K562 (cell line): ENCODE measurements at regions not wholly inside any gene's neighbourhood (a gene's known extent, or its start where the extent isn't known, plus 50 kb on each side); places are given as distances from the start of the nearest gene placed in this dataset.

ENCODE experiments used
- ATAC-seq: fragments of 200-7000 bp; cut with Tn5 transposase; 3 replicates; pipeline ENCODE4 v1.9.1; 2020; ENCODE audit warnings: moderate library complexity
- BruUV-seq: library from RNA; stranded (reverse); fragments of 400-500 nt; replicated peaks from 2 replicates; lab custom pipeline; 2021; lab: Mats Ljungman, UMichigan
- CTCF ChIA-PET: fragments of 300-600 bp; formaldehyde crosslinking; extraction: SDS; loops from one replicate; lab custom pipeline; 2021; ENCODE audit warnings: low intra/inter-chr PET ratio; lab: Yijun Ruan, JAX
- POLR2A ChIA-PET: fragments of 300-600, 350-650 bp; sonication (Branson Sonifier 250); formaldehyde crosslinking; extraction: SDS; loops from one replicate; lab custom pipeline; 2021; ENCODE audit warnings: antibody characterized with exemption, inconsistent platforms; lab: Yijun Ruan, JAX
- DNase-seq, 4 experiments: peaks; one replicate each; pipeline versions ENCODE4 v3.0.0 to v3.0.0-alpha.2; 2011 to 2018; ENCODE audit warnings: low spot score in 3 of 4, mixed read lengths in 3 of 4; ENCODE audit errors: extremely low read depth in 1 of 4
- FAIRE-seq: peaks from 2 replicates; lab custom pipeline; 2011; peaks lifted over from hg19 to GRCh38; lab: Jason Lieb, UNC
- H2AFZ ChIP-seq: 2 replicates; pipeline ENCODE4 v1.6.0; 2011; ENCODE audit warnings: low read depth, low read length, control low read depth, inconsistent platforms
- H3K27ac ChIP-seq: fragments of 200-600 bp; 3 replicates; pipeline ENCODE4 v1.8.0; 2011; ENCODE audit warnings: low read depth, mild to moderate bottlenecking, control low read depth, inconsistent platforms, low read length, moderate library complexity, mixed read lengths; ENCODE audit errors: extremely low read depth
- H3K27me3 ChIP-seq, 2 experiments: fragments of 300-600 bp in 1 of 2; 2 replicates in 1 of 2; 3 replicates in 1 of 2; pipeline versions ENCODE4 v1.6.0 to v1.8.0; 2011; ENCODE audit warnings: inconsistent platforms in 2 of 2, low read length in 2 of 2, mild to moderate bottlenecking in 1 of 2, mixed read lengths in 1 of 2, moderate library complexity in 1 of 2; ENCODE audit not compliant: control insufficient read depth in 2 of 2, insufficient read depth in 2 of 2
- H3K36me3 ChIP-seq: fragments of 300-600 bp; 3 replicates; pipeline ENCODE4 v1.8.0; 2011; ENCODE audit warnings: mild to moderate bottlenecking, low read length, inconsistent platforms; ENCODE audit not compliant: control insufficient read depth, insufficient read depth
- H3K4me1 ChIP-seq, 2 experiments: fragments of 200-600 bp in 1 of 2; replicated peaks in 1 of 2; 2 replicates in 1 of 2; 3 replicates in 1 of 2; pipeline versions ENCODE4 v1.5.1 to v1.8.0; 2011; ENCODE audit warnings: inconsistent platforms in 2 of 2, low read length in 2 of 2, mild to moderate bottlenecking in 1 of 2, mixed read lengths in 1 of 2, moderate library complexity in 1 of 2; ENCODE audit not compliant: control insufficient read depth in 2 of 2, insufficient read depth in 2 of 2
- H3K4me2 ChIP-seq: 2 replicates; pipeline ENCODE4 v1.6.1; 2011; ENCODE audit warnings: low read length, control low read depth, inconsistent platforms, mixed read lengths; ENCODE audit not compliant: insufficient read depth
- H3K4me3 ChIP-seq: fragments of 200-600 bp; sonication (generic), shearing (Covaris generic); 2 replicates; pipeline ENCODE4 v1.5.1; 2016; ENCODE audit warnings: control low read depth, inconsistent platforms
- H3K79me2 ChIP-seq: fragments of 200-600 bp; 3 replicates; pipeline ENCODE4 v1.8.0; 2011; ENCODE audit warnings: low read length, inconsistent platforms; ENCODE audit not compliant: control insufficient read depth, insufficient read depth
- H3K9ac ChIP-seq, 2 experiments: 2 replicates each; pipeline versions ENCODE4 v1.6.0 to v1.6.1; 2011; ENCODE audit warnings: low read depth in 2 of 2, low read length in 2 of 2, control low read depth in 1 of 2, inconsistent platforms in 1 of 2, mild to moderate bottlenecking in 1 of 2, mixed read lengths in 1 of 2; ENCODE audit not compliant: insufficient read depth in 1 of 2
- H3K9me1 ChIP-seq: one replicate; pipeline ENCODE4 v1.6.0; 2011; ENCODE audit warnings: inconsistent platforms, mild to moderate bottlenecking, low read length, moderate library complexity; ENCODE audit not compliant: control insufficient read depth, insufficient read depth
- H3K9me3 ChIP-seq: replicated peaks from 2 replicates; pipeline ENCODE4 v1.5.1; 2011; ENCODE audit warnings: low read depth, low read length, inconsistent platforms; ENCODE audit not compliant: control insufficient read depth, insufficient read depth
- H4K20me1 ChIP-seq: replicated peaks from 2 replicates; pipeline ENCODE4 v1.6.1; 2011; ENCODE audit warnings: low read length, inconsistent platforms, mixed read lengths; ENCODE audit not compliant: control insufficient read depth, insufficient read depth
- DEAF1 ChIP-seq: fragments of 450-650 bp; formaldehyde crosslinking; IDR thresholded peaks from 2 replicates; pipeline ENCODE4 v1.4.0; 2020; ENCODE audit warnings: mild to moderate bottlenecking, moderate library complexity
- PHB ChIP-seq: fragments of 250-450 bp; sonication (Bioruptor Pico); IDR thresholded peaks from 2 replicates; pipeline ENCODE4 v1.5.0; 2021
- RFX1 ChIP-seq: fragments of 450-650 bp; IDR thresholded peaks from 2 replicates; pipeline ENCODE4 v1.6.1; 2016; ENCODE audit warnings: mild to moderate bottlenecking, moderate library complexity
- RFX5 ChIP-seq: IDR thresholded peaks from 2 replicates; pipeline ENCODE4 v1.6.1; 2011; ENCODE audit warnings: low read depth, mild to moderate bottlenecking, improper control_type of control experiment, low read length
- SMC3 ChIP-seq: conservative IDR thresholded peaks from 2 replicates; pipeline ENCODE4 v1.6.1; 2011; ENCODE audit warnings: low read depth, low read length, improper control_type of control experiment; ENCODE audit not compliant: insufficient read depth
- ZC3H8 ChIP-seq: fragments of 450-650 bp; IDR thresholded peaks from 2 replicates; pipeline ENCODE4 v1.6.1; 2017
- ZFX ChIP-seq: sonication (generic); formaldehyde crosslinking; IDR thresholded peaks from 2 replicates; pipeline ENCODE4 v1.8.0; 2022; ENCODE audit warnings: mild to moderate bottlenecking, missing genetic modification reagents, moderate library complexity
- WGBS: fragments of 100-300 bp; shearing (Covaris generic); methylation state at CpG from one replicate; pipeline ENCODE4 v1.1.6; 2016; ENCODE audit warnings: low coverage, mixed read lengths; ENCODE audit not compliant: insufficient coverage; ENCODE audit errors: missing lambda C conversion rate; 5-methylcytosine and 5-hydroxymethylcytosine counted together
- in situ Hi-C: fragments of 300-500 bp; cut with MboI; formaldehyde crosslinking; loops from 4 replicates; pipeline ENCODE4 v1.15.0; 2018; ENCODE audit warnings: inconsistent platforms, mixed read lengths
- intact Hi-C: fragments of 100-400 bp; cut with micrococcal nuclease; formaldehyde crosslinking; loops from 2 replicates; pipeline ENCODE4 v1.14.2; 2022
- TF ChIP-seq, protein P1 (sequence below): fragments of 450-650 bp; formaldehyde crosslinking; IDR thresholded peaks from 2 replicates; pipeline ENCODE4 v1.4.0; 2020; ENCODE audit warnings: mild to moderate bottlenecking

- 0% methylated on average over 1 of the region's 1 CpG for WGBS
- Histone ChIP-seq H3K4me3 (no peak overlapping the region), H3K4me1 (no peaks in the 10 kb centered on the region), H2AFZ (no peak overlapping the region), H3K4me2 (no peak overlapping the region), H3K27me3 (0 out of 5 replicates have a peak, but pooled peaks cover 0 to 2% of the 10 kb centered on the region in 2 experiments), H3K9me3 (no peaks in the 10 kb centered on the region), H3K79me2 (no peaks in the 10 kb centered on the region), H3K9me1 (no peaks in the 10 kb centered on the region), H3K36me3 (no peaks in the 10 kb centered on the region), H3K27ac (no peak overlapping the region), H3K9ac (no peak overlapping the region), H4K20me1 (no peaks in the 10 kb centered on the region)
- DNase-seq (no peak), FAIRE-seq (no peak), ATAC-seq (no peak)
- ChIA-PET POLR2A (no interaction called here), CTCF (no interaction called here)
- intact Hi-C loops: no loop called here
- BruUV-seq: no TSS peak
- in situ Hi-C loops: no loop called here
- TF ChIP-seq, protein P1, sequence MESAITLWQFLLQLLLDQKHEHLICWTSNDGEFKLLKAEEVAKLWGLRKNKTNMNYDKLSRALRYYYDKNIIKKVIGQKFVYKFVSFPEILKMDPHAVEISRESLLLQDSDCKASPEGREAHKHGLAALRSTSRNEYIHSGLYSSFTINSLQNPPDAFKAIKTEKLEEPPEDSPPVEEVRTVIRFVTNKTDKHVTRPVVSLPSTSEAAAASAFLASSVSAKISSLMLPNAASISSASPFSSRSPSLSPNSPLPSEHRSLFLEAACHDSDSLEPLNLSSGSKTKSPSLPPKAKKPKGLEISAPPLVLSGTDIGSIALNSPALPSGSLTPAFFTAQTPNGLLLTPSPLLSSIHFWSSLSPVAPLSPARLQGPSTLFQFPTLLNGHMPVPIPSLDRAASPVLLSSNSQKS (CRISPR knock-in tag): no peak
- TF ChIP-seq RFX5: no peak
- TF ChIP-seq PHB (CRISPR knock-in tag): no peak
- no peak for TF ChIP-seq SMC3
- no peak for TF ChIP-seq DEAF1
- TF ChIP-seq ZC3H8: no peak
- no peak for TF ChIP-seq RFX1
- TF ChIP-seq ZFX (CRISPR knock-in tag): no peak
Measured at GRCh38 chr9:71583792-71584191, 184.5 kb downstream of the CEMIP2 start.
